Loucy (cell line): ENCODE measurements at regions not wholly inside any gene's neighbourhood (a gene's known extent, or its start where the extent isn't known, plus 50 kb on each side); places are given as distances from the start of the nearest gene placed in this dataset.

Experiments used
- H2AFZ ChIP-seq: fragments of 200-600 bp; sonication (generic); 2 replicates; pipeline ENCODE4 v1.6.0; 2016; ENCODE audit warnings: antibody characterized with exemption, mild to moderate bottlenecking, low read length, moderate library complexity
- H3F3A ChIP-seq: fragments of 200-600 bp; 2 replicates; pipeline ENCODE4 v1.6.0; 2016; ENCODE audit warnings: antibody characterized with exemption, low read depth, mild to moderate bottlenecking
- H3K27me3 ChIP-seq: fragments of 200-600 bp; sonication (generic); 2 replicates; pipeline ENCODE4 v1.6.1; 2014; ENCODE audit warnings: low read length, mild to moderate bottlenecking; ENCODE audit not compliant: insufficient read depth, poor library complexity, severe bottlenecking
- H3K36me3 ChIP-seq: fragments of 200-600 bp; sonication (generic); 2 replicates; pipeline ENCODE4 v1.6.1; 2016; ENCODE audit warnings: low read length; ENCODE audit not compliant: insufficient read depth
- H3K4me1 ChIP-seq: fragments of 200-600 bp; sonication (generic); 2 replicates; pipeline ENCODE4 v1.5.1; 2014; ENCODE audit warnings: low read length, mild to moderate bottlenecking; ENCODE audit not compliant: insufficient read depth, poor library complexity, severe bottlenecking
- H3K4me2 ChIP-seq: fragments of 200-600 bp; sonication (generic); 2 replicates; pipeline ENCODE4 v1.6.0; 2014; ENCODE audit warnings: antibody characterized with exemption, low read length, low read depth, mild to moderate bottlenecking; ENCODE audit not compliant: poor library complexity, severe bottlenecking
- H3K4me3 ChIP-seq: fragments of 200-600 bp; sonication (generic); 2 replicates; pipeline ENCODE4 v1.5.1; 2014; ENCODE audit warnings: low read length, mild to moderate bottlenecking, mixed read lengths; ENCODE audit not compliant: poor library complexity, severe bottlenecking
- H3K79me2 ChIP-seq: fragments of 200-600 bp; sonication (generic); 2 replicates; pipeline ENCODE4 v1.6.1; 2014; ENCODE audit warnings: low read length; ENCODE audit not compliant: insufficient read depth
- H3K9ac ChIP-seq: fragments of 200-600 bp; sonication (generic); 2 replicates; pipeline ENCODE4 v1.6.0; 2014; ENCODE audit warnings: mild to moderate bottlenecking, low read depth, low read length, moderate library complexity; ENCODE audit not compliant: poor library complexity, severe bottlenecking
- H3K9me2 ChIP-seq: fragments of 200-600 bp; sonication (generic); replicated peaks from 2 replicates; pipeline ENCODE4 v1.6.1; 2016; ENCODE audit warnings: low read depth, low read length, mixed read lengths
- H3K9me3 ChIP-seq: fragments of 200-600 bp; sonication (generic); 2 replicates; pipeline ENCODE4 v1.6.1; 2014; ENCODE audit warnings: mild to moderate bottlenecking, antibody characterized with exemption, low read length, low read depth; ENCODE audit not compliant: insufficient read depth
- H4K20me1 ChIP-seq: fragments of 200-600 bp; sonication (generic); 2 replicates; pipeline ENCODE4 v1.6.0; 2014; ENCODE audit warnings: antibody characterized with exemption, low read length, mild to moderate bottlenecking; ENCODE audit not compliant: insufficient read depth, poor library complexity, severe bottlenecking
- CTCF ChIP-seq: fragments of 200-600 bp; sonication (generic); conservative IDR thresholded peaks from 2 replicates; pipeline ENCODE4 v1.5.1; 2014; ENCODE audit warnings: mild to moderate bottlenecking, antibody characterized with exemption, low read length
- EZH2phosphoT487 ChIP-seq: fragments of 200-600 bp; IDR thresholded peaks from 2 replicates; pipeline ENCODE4 v1.6.1; 2018; ENCODE audit warnings: antibody characterized with exemption, mild to moderate bottlenecking, moderate library complexity, borderline replicate concordance

GRCh38 chr2:146135245-146135644 is 1615.3 kb upstream of the ZEB2 start:
- H3K9ac ChIP-seq = no peak overlapping the region
- H4K20me1 ChIP-seq = no peaks in the 10 kb centered on the region
- H3K9me2 ChIP-seq = no peaks in the 10 kb centered on the region
- no peak for TF ChIP-seq CTCF
- TF ChIP-seq EZH2phosphoT487 = no peak
- H3K4me1 ChIP-seq = no peaks in the 10 kb centered on the region
- H3K9me3 ChIP-seq = no peaks in the 10 kb centered on the region
- no peak overlapping the region for H2AFZ ChIP-seq
- H3F3A ChIP-seq = no peaks in the 10 kb centered on the region
- no peak overlapping the region for H3K4me2 ChIP-seq
- no peaks in the 10 kb centered on the region for H3K27me3 ChIP-seq
- no peaks in the 10 kb centered on the region for H3K36me3 ChIP-seq
- H3K79me2 ChIP-seq = no peaks in the 10 kb centered on the region
- no peak overlapping the region for H3K4me3 ChIP-seq

GRCh38 chr2:146131785-146132184 is 1611.9 kb upstream of the ZEB2 start:
- no peaks in the 10 kb centered on the region for H3K27me3 ChIP-seq
- TF ChIP-seq CTCF (no peak), EZH2phosphoT487 (no peak)
- H3K4me2 ChIP-seq = no peak overlapping the region
- no peaks in the 10 kb centered on the region for H3K36me3 ChIP-seq
- H2AFZ ChIP-seq = no peak overlapping the region
- H3K9me3 ChIP-seq = no peaks in the 10 kb centered on the region
- no peaks in the 10 kb centered on the region for H4K20me1 ChIP-seq
- H3K79me2 ChIP-seq = no peaks in the 10 kb centered on the region
- H3F3A ChIP-seq = no peaks in the 10 kb centered on the region
- no peaks in the 10 kb centered on the region for H3K4me1 ChIP-seq
- no peak overlapping the region for H3K4me3 ChIP-seq
- no peaks in the 10 kb centered on the region for H3K9me2 ChIP-seq
- no peak overlapping the region for H3K9ac ChIP-seq

GRCh38 chr2:146131048-146131447 is 1611.1 kb upstream of the ZEB2 start:
- no peak for TF ChIP-seq CTCF
- no peak for TF ChIP-seq EZH2phosphoT487
- H2AFZ ChIP-seq = no peak overlapping the region
- H3K4me2 ChIP-seq = no peak overlapping the region
- no peak overlapping the region for H3K9ac ChIP-seq
- no peaks in the 10 kb centered on the region for H3F3A ChIP-seq
- H3K79me2 ChIP-seq = no peaks in the 10 kb centered on the region
- no peaks in the 10 kb centered on the region for H3K36me3 ChIP-seq
- no peaks in the 10 kb centered on the region for H3K9me2 ChIP-seq
- no peaks in the 10 kb centered on the region for H3K9me3 ChIP-seq
- no peaks in the 10 kb centered on the region for H4K20me1 ChIP-seq
- no peaks in the 10 kb centered on the region for H3K27me3 ChIP-seq
- no peak overlapping the region for H3K4me3 ChIP-seq
- no peaks in the 10 kb centered on the region for H3K4me1 ChIP-seq
